ENCODE measurements at regions not wholly inside any gene's neighbourhood (a gene's known extent, or its start where the extent isn't known, plus 50 kb on each side); places are given as distances from the start of the nearest gene placed in this dataset.

GRCh38 chr4:35793766-35794165 is 450.5 kb downstream of the ARAP2 start:
- H3K27me3 ChIP-seq (ENCODE audit: control insufficient read depth, insufficient read depth, low read length), result no peaks in the 10 kb centered on the region
- DNase-seq (ENCODE audit: low read depth in 2 of 2), result no peak
- H2AFZ ChIP-seq (ENCODE audit: low read length), result no peak overlapping the region
- H3K4me3 ChIP-seq (replicated peaks in 1 of 4; ENCODE audit: control extremely low read depth in 1 of 4, insufficient read depth in 1 of 4, low read depth in 3 of 4, low read length in 4 of 4), result no peak overlapping the region
- H3K4me1 ChIP-seq (ENCODE audit: control insufficient read depth, extremely low read depth, insufficient read depth, low read length), result no peaks in the 10 kb centered on the region
- no peak overlapping the region for H3K9ac ChIP-seq (ENCODE audit: insufficient read depth, low read length)
- H3K79me2 ChIP-seq (ENCODE audit: control insufficient read depth, insufficient read depth, low read length), result no peaks in the 10 kb centered on the region
- H3K27ac ChIP-seq (ENCODE audit: insufficient read depth, low read length), result no peak overlapping the region
- TF ChIP-seq, protein P1, sequence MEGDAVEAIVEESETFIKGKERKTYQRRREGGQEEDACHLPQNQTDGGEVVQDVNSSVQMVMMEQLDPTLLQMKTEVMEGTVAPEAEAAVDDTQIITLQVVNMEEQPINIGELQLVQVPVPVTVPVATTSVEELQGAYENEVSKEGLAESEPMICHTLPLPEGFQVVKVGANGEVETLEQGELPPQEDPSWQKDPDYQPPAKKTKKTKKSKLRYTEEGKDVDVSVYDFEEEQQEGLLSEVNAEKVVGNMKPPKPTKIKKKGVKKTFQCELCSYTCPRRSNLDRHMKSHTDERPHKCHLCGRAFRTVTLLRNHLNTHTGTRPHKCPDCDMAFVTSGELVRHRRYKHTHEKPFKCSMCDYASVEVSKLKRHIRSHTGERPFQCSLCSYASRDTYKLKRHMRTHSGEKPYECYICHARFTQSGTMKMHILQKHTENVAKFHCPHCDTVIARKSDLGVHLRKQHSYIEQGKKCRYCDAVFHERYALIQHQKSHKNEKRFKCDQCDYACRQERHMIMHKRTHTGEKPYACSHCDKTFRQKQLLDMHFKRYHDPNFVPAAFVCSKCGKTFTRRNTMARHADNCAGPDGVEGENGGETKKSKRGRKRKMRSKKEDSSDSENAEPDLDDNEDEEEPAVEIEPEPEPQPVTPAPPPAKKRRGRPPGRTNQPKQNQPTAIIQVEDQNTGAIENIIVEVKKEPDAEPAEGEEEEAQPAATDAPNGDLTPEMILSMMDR (conservative IDR thresholded peaks at IDR 0.05 in 1 of 2, IDR thresholded peaks at IDR 0.05 in 1 of 2; ENCODE audit: low read depth in 1 of 2, low read length in 2 of 2), result no peak
- no peak for TF ChIP-seq EZH2 (IDR thresholded peaks at IDR 0.05; ENCODE audit: low read length, missing control alignments)
- H3K4me2 ChIP-seq (ENCODE audit: extremely low read depth, insufficient read depth, low read length), result no peak overlapping the region
- no peaks in the 10 kb centered on the region for H3K9me3 ChIP-seq (ENCODE audit: control insufficient read depth, insufficient read depth, low read depth, low read length)
- no peaks in the 10 kb centered on the region for H3K36me3 ChIP-seq (ENCODE audit: control insufficient read depth, insufficient read depth, low read length)
- no peaks in the 10 kb centered on the region for H4K20me1 ChIP-seq (ENCODE audit: control insufficient read depth, extremely low read depth, insufficient read depth, low read length)

- H4K20me1 ChIP-seq (ENCODE audit: control insufficient read depth, extremely low read depth, insufficient read depth, low read length), result no peaks in the 10 kb centered on the region
- H3K27ac ChIP-seq (ENCODE audit: insufficient read depth, low read length), result no peak overlapping the region
- no peak overlapping the region for H2AFZ ChIP-seq (ENCODE audit: low read length)
- H3K36me3 ChIP-seq (ENCODE audit: control insufficient read depth, insufficient read depth, low read length), result no peaks in the 10 kb centered on the region
- H3K4me2 ChIP-seq (ENCODE audit: extremely low read depth, insufficient read depth, low read length), result no peak overlapping the region
- no peaks in the 10 kb centered on the region for H3K27me3 ChIP-seq (ENCODE audit: control insufficient read depth, insufficient read depth, low read length)
- TF ChIP-seq EZH2 (IDR thresholded peaks at IDR 0.05; ENCODE audit: low read length, missing control alignments), result no peak
- TF ChIP-seq, protein P1 (conservative IDR thresholded peaks at IDR 0.05 in 1 of 2, IDR thresholded peaks at IDR 0.05 in 1 of 2; ENCODE audit: low read depth in 1 of 2, low read length in 2 of 2), result no peak
- DNase-seq (ENCODE audit: low read depth in 2 of 2), result no peak
- no peaks in the 10 kb centered on the region for H3K9me3 ChIP-seq (ENCODE audit: control insufficient read depth, insufficient read depth, low read depth, low read length)
- H3K4me1 ChIP-seq (ENCODE audit: control insufficient read depth, extremely low read depth, insufficient read depth, low read length), result no peaks in the 10 kb centered on the region
- H3K79me2 ChIP-seq (ENCODE audit: control insufficient read depth, insufficient read depth, low read length), result no peaks in the 10 kb centered on the region
- H3K4me3 ChIP-seq (replicated peaks in 1 of 4; ENCODE audit: control extremely low read depth in 1 of 4, insufficient read depth in 1 of 4, low read depth in 3 of 4, low read length in 4 of 4), result no peak overlapping the region
- no peak overlapping the region for H3K9ac ChIP-seq (ENCODE audit: insufficient read depth, low read length)
These were observed 443.6 kb downstream of the ARAP2 start for GRCh38 chr4:35800669-35801068.

GRCh38 chr4:35802644-35803043 is 441.7 kb downstream of the ARAP2 start:
- no peaks in the 10 kb centered on the region for H3K36me3 ChIP-seq (ENCODE audit: control insufficient read depth, insufficient read depth, low read length)
- no peak for DNase-seq (ENCODE audit: low read depth in 2 of 2)
- TF ChIP-seq, protein P1 (conservative IDR thresholded peaks at IDR 0.05 in 1 of 2, IDR thresholded peaks at IDR 0.05 in 1 of 2; ENCODE audit: low read depth in 1 of 2, low read length in 2 of 2), result no peak
- TF ChIP-seq EZH2 (IDR thresholded peaks at IDR 0.05; ENCODE audit: low read length, missing control alignments), result no peak
- H2AFZ ChIP-seq (ENCODE audit: low read length), result no peak overlapping the region
- H3K79me2 ChIP-seq (ENCODE audit: control insufficient read depth, insufficient read depth, low read length), result no peaks in the 10 kb centered on the region
- no peaks in the 10 kb centered on the region for H3K9me3 ChIP-seq (ENCODE audit: control insufficient read depth, insufficient read depth, low read depth, low read length)
- H3K4me1 ChIP-seq (ENCODE audit: control insufficient read depth, extremely low read depth, insufficient read depth, low read length), result no peaks in the 10 kb centered on the region
- no peaks in the 10 kb centered on the region for H3K27me3 ChIP-seq (ENCODE audit: control insufficient read depth, insufficient read depth, low read length)
- H3K27ac ChIP-seq (ENCODE audit: insufficient read depth, low read length), result no peak overlapping the region
- H4K20me1 ChIP-seq (ENCODE audit: control insufficient read depth, extremely low read depth, insufficient read depth, low read length), result no peaks in the 10 kb centered on the region
- H3K9ac ChIP-seq (ENCODE audit: insufficient read depth, low read length), result no peak overlapping the region
- no peak overlapping the region for H3K4me2 ChIP-seq (ENCODE audit: extremely low read depth, insufficient read depth, low read length)
- H3K4me3 ChIP-seq (replicated peaks in 1 of 4; ENCODE audit: control extremely low read depth in 1 of 4, insufficient read depth in 1 of 4, low read depth in 3 of 4, low read length in 4 of 4), result no peak overlapping the region

Data from fibroblast of lung (primary cell).